GM23338 (cell line): ENCODE measurements at regions not wholly inside any gene's neighbourhood (a gene's known extent, or its start where the extent isn't known, plus 50 kb on each side); places are given as distances from the start of the nearest gene placed in this dataset.

Source experiments
- CREB1 ChIP-seq: fragments of 250-450 bp; sonication (Bioruptor Pico); IDR thresholded peaks from 2 replicates; pipeline ENCODE4 v1.5.0; 2020; ENCODE audit warnings: low read depth, mild to moderate bottlenecking, moderate library complexity
- ETS1 ChIP-seq: IDR thresholded peaks from 2 replicates; pipeline ENCODE4 v1.6.1; 2016; ENCODE audit warnings: antibody characterized with exemption
- EZH2 ChIP-seq: fragments of 200-600 bp; sonication (generic); IDR thresholded peaks from one replicate; pipeline ENCODE4 v1.8.0; 2017; ENCODE audit warnings: antibody characterized with exemption, mild to moderate bottlenecking, low read depth; ENCODE audit not compliant: unreplicated experiment
- TF ChIP-seq, protein P1 (sequence below), 2 experiments: fragments of 200-600 bp in 1 of 2; sonication (generic) in 1 of 2; conservative IDR thresholded peaks; 2 replicates each; pipeline versions ENCODE4 v1.5.1 to v1.6.1; 2016 to 2017; ENCODE audit warnings: antibody characterized with exemption in 2 of 2, low read depth in 2 of 2, mild to moderate bottlenecking in 2 of 2, moderate library complexity in 1 of 2

DNA sequence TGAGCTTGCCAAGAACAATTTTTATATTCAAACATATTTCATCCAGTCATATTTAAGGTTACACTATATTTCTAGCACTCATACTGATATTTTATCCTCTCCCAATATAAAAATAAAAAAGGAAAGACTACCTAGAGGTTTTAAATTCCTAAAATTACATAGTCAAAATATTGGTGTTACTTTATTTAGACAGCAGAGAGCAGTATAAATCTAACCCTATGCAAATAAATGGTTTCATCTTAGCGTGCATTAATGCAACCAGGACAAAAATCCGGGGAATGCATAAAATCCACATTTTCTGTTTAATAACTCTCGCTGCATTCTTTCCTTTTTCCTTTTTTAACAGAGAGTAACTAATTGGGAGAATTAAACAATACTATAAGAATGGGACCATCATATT lies 1447.4 kb upstream of the ALCAM start:
- TF ChIP-seq, protein P1, sequence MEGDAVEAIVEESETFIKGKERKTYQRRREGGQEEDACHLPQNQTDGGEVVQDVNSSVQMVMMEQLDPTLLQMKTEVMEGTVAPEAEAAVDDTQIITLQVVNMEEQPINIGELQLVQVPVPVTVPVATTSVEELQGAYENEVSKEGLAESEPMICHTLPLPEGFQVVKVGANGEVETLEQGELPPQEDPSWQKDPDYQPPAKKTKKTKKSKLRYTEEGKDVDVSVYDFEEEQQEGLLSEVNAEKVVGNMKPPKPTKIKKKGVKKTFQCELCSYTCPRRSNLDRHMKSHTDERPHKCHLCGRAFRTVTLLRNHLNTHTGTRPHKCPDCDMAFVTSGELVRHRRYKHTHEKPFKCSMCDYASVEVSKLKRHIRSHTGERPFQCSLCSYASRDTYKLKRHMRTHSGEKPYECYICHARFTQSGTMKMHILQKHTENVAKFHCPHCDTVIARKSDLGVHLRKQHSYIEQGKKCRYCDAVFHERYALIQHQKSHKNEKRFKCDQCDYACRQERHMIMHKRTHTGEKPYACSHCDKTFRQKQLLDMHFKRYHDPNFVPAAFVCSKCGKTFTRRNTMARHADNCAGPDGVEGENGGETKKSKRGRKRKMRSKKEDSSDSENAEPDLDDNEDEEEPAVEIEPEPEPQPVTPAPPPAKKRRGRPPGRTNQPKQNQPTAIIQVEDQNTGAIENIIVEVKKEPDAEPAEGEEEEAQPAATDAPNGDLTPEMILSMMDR (conservative IDR thresholded peaks at IDR 0.05; ENCODE audit: low read depth in 2 of 2): no peak
- no peak for TF ChIP-seq CREB1
- TF ChIP-seq EZH2: no peak
- TF ChIP-seq ETS1: no peak
